ENCODE measurements at regions not wholly inside any gene's neighbourhood (a gene's known extent, or its start where the extent isn't known, plus 50 kb on each side); places are given as distances from the start of the nearest gene placed in this dataset.
"Not testable (repeated sequence)": the region's sequence is repeated elsewhere in the genome, so short reads cannot be mapped to it uniquely, and the experiment has no call there.

DNA sequence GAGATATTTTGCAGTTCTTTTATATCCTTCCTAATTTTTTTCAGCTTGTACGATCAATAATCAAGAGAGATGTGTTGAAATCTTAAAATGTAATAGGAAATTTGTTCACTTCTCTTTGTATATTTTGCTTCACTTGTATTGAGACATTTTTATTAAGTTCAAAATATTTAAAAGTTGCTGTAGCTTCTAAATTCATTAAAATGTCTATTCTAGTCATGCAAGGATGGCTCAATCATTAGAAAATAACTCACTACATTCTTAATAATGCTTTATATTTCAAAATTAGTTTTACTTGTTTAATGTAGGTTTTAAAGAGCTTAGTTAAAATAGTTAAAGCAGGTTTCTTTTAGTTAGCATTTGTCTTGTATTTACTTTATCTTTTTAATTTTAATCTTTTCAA is 308.4 kb downstream of the CYRIA start:
- DNase-seq, result no peak

DNA sequence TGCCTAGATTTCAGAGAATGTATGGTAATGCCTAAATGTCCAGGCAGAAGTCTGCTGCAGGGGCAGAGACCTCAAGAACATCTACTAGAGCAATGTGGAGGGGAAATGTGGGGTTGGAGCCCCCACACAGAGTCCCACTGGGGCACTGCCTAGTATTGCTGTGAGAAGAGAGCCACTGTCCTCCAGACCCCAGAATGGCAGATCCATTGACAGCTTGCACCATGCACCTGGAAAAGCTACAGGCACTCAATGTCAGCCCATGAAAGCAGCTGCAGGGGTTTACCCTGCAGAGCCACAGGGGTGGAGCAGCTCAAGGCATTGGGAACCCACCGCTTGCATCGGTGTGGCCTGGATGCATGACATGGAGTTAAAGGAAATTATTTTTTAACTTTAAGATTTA is 314.1 kb downstream of the CYRIA start:
- no peak for DNase-seq

DNA sequence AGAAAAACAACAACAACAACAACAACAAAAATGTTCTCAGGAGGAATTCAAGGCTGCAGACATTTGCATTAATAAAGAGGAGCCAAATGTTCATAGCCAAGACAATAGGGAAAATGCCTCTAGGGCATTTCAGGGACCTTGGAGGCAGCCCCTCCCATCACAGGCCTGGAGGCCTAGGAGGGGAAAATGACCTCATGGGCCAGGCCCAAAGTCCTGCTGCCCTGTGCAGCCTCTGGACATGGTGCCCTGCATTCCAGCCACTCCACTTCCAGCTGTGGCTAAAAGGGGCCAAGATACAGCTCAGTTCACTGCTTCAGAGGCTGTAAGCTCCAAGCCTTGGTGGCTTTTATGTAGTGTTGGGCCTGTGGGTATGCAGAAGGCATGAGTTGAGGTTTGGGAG is 314.5 kb downstream of the CYRIA start:
- no peak for DNase-seq

DNA sequence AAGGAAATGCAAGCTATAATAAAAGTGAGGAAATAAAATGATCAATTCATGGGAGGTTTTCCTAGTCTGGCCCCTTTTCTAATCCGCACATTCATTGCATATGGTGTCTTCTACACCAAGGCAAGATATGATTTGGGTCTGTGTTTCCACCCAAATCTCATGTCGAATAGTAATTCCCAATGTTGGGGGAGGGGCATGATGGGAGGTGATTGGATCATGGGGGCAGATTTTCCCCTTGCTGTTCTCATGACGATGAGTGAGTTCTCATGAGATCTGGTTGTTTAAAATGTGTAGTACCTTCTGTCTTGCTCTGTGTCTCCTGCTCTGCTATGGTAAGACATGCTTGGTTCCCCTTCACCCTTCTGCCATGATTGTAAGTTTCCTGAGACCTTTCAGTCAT is 315.4 kb downstream of the CYRIA start:
- DNase-seq, result no peak

DNA sequence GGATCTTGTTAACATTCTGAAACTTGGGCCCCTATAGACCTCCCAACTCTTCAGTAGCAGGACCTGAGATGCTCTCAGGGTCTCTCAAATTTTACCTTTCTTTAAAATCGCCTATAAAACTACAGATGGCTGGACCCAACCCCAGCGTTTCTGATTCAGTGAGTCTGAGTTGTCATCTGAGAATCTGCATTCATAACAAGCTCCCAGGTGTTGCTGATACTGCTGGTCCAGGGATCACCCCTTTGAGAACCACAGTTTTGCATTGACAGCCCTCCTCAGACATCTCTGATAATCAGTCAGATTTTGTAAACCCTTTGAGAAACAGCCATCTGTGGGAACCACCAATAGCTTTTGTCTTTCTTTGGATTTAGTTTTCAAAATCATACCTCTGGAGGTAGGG is 315.8 kb downstream of the CYRIA start:
- no peak for DNase-seq

DNA sequence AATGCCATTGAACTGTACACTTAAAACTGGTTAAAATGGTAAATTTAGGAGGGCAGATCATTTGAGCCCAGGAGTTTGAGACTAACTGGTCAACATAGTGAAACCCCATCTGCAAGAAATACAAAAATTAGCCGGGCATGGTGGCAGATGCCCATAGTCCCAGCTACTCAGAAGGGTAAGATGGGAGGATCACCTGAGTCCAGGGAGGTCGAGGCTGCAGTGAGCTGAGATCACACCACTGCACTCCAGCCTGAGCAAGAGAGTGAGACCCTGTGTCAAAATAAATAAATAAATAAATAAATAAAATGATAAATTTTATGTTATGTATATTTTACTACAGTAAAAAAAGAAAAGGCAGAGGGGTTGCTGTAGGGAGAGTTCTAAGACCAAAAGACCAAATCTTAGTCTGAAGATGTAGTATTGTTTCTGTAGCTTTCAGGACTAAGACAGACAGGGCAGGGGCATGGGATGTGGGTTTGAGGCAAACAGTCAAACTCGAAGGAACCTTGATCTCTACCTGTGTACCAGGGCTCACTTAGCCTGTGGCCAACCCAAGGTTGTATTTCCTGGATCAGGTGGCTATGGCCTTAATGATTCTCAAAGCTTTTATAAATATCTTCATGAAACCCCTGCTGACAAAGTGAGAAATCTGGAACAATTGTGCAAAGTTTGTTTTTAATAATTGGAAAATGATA is 316.7 kb downstream of the CYRIA start:
- DNase-seq, result no peak

DNA sequence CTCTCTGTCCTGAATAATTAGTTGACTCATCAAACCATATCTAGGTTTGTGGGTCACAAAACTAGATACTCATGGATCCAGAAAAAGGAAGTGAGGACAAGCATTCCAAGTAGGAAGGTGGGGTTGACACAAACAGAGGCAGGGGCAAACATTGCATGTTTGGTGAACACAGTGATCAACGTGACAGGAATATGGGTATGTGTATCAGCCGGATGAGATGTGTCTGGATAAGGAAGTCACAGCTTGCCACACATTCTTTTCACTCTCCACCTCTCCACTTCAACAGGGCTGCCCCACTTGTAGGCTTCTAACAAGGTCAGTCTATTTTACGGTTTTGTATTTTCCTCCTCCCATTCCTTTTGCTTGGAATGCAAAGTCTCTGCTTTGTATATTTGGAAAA is 319.0 kb downstream of the CYRIA start:
- no peak for DNase-seq

DNA sequence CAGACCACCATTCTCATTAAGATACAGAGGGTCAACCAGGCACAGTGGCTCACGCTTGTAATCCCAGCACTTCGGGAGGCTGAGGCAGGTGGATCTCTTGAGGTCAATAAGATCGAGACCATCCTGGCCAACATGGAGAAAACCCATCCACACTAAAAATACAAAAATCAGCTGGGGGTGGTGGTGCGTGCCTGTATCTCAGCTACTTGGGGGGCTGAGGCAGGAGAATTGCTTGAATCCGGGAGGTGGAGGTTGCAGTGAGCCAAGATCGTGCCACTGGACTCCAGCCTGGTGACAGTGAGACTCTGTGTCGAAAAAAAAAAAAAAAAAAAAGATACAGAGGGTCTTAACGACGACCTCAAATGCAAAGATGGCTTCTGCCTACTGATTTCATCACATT is 320.4 kb downstream of the CYRIA start:
- DNase-seq, result not testable (repeated sequence)

DNA sequence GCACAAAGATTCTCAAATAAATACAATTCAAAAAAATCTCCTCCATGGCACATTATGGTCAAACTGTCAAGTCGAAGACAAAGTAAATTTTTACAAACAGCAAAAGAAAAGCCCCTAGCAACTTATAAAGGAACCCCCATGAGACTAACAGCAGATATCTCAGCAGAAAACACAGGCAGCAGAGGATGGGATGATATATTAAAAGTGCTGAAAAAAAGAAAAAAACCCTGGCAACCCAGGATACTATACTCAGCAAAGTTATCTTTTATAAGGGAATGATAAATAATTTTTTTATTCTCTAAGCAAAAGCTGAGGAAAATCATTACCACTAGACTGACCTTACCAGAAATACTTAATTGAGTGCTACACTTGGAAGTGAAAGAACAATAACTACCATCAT is 326.4 kb downstream of the CYRIA start:
- no peak for DNase-seq

DNA sequence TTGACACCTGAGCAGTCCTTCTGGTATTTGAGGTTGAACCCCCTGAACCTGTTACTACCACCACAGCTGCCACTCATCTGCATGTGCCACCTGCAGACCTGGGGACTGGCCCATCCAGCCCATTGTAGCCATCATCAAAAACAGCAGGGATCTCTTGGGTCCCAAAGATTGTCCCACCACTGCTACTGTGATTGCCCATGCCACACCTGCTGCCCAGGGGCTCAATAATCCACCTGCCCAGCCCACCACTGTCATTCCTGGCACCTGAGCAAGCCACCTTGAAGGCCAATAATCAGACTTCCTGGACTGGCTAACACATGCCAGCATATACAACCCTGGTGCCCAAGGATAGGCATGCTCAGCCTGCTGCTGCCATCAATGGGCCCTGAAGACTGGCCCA is 327.6 kb downstream of the CYRIA start:
- no peak for DNase-seq

DNA sequence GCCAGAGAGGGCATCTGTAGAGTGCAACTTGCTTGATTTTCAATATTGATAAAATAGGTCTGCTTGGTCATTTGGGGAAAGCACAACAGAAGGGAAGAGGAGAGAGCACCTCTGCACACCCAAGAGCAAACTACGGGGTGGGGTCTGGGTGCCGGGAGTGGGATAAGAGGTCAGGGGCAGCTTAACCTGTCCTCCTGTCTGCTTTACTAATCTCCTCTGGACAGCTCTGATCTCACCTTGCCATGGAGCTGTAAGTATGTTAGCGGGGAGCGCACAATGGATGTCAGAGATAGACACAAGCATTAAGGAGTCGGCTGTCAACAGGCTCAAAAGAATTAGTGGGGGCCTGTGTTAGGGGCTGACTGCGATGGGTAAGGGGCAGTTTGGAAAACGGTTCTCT is 328.7 kb downstream of the CYRIA start:
- DNase-seq, result no peak

DNA sequence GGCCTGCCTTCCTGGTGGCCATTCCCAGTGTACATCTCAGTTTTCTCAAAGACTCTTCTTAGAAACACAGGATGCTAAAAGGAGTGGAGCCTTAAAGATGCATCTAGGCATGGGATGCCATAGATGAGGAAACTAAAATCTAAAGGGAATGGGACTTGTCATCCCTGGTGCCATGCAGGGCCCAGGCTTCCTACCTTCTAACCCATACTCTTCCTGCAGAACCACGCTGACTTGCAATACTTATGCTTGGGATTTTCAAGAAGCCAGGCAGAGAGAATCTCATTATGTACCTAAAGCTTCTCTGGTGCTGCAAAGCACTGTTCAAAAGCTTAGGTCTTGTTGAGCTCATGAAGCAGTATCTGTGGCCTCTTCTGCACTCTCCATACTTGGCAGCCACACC is 329.1 kb downstream of the CYRIA start:
- no peak for DNase-seq

DNA sequence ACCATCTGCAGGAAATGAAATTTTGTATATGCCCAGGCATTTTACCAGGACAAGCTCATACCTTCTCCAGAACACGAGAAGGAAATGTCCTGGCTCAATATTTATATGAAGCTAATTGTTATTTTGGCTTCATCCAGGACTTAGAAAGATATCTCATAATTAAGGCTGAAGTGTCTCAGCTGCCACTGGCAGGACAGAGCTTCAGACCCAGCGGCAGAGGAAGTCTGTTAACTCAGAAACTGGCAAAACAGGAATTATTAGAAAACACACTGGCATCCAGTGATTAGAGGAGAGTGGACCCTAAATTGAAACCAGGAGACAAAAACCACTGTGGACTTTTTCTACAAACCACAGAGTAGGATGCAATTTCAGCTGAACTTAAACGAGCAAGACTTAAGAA is 329.7 kb downstream of the CYRIA start:
- no peak for DNase-seq

DNA sequence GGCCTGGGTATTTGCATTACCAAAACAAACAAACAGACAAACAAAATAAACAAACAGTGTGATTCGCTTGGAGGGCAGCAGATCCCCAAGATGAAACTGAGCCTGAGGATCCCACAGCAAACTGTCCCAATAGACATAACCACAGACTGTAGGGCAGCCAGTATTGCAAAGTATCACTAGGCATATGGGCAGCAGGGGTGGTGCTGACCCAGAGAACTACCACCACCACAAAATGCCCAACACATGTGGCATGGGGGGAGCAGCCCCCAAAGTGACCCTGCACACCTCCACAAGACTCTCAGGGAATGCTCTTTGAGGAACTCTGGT is 330.1 kb downstream of the CYRIA start:
- DNase-seq, result no peak

DNA sequence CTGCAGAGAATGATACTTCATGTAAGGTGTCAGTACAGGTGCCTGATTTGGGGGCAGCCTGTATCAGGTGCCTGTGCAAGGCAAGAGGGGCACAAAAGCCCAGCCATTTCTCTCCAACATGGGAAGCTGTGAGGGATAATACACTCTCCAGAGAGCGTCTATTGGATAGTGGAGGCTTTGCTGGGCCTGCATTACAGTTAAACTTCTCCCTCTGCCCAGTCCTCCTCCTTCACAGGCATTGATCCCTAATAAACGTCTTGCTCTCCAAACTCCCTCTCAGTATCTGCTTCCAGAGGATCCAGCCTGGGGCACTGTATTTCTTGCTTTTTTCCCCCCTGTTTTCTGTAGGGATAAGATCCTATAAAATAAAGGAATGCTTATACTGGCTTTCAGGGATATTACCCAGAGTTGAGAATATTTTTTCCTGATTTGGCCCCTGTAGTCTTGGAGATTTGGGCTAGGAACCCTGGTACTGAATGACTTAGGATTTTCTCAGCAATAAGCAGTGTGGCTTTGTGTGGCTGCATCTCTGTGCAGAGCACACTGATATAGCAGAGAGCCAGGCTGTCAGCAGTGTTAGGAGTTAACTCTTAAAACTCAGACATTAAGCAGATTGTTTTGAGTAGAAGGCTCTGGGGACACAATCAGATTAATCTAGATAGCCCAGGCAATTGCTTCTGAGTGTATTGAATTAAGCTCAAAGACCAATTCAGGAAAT is 330.6 kb downstream of the CYRIA start:
- no peak for DNase-seq

DNA sequence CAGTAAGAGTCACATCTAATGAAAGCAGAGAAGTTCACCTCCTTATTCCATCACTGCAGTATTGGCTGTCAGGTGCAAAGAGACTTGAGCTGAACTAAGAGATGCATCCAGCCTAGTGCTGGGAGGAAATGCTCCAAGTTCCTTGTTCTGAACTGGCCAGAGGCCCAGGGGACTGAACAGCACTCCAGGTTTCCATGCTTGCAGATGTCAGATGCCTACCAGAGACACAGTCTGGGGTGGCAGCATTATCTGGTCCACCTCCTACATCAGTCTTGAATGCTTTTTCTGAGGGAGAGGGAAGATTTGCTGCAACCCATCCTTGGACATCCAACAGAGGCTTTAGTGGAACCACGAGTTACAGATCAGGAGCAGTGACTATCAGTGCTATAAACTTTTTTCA is 331.3 kb downstream of the CYRIA start:
- no peak for DNase-seq

DNA sequence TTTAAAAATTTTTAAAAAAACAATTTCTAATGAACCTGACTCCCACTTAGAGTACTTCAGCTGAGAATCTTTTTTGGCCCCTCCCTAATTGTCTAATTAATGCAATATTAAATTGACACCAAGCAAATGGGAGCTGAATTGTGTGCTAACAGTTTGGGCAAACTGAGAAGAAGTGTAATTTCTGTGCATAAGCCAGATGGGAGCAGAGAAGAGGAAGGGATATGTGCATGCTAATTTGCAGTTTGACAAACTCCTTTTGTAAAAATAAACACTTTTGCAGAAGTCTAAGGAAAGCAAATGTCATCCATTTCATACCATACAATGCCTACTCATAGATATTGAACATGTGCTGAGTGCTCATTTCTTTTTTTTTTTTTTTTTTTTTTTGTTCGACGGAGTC is 332.0 kb downstream of the CYRIA start:
- no peak for DNase-seq

DNA sequence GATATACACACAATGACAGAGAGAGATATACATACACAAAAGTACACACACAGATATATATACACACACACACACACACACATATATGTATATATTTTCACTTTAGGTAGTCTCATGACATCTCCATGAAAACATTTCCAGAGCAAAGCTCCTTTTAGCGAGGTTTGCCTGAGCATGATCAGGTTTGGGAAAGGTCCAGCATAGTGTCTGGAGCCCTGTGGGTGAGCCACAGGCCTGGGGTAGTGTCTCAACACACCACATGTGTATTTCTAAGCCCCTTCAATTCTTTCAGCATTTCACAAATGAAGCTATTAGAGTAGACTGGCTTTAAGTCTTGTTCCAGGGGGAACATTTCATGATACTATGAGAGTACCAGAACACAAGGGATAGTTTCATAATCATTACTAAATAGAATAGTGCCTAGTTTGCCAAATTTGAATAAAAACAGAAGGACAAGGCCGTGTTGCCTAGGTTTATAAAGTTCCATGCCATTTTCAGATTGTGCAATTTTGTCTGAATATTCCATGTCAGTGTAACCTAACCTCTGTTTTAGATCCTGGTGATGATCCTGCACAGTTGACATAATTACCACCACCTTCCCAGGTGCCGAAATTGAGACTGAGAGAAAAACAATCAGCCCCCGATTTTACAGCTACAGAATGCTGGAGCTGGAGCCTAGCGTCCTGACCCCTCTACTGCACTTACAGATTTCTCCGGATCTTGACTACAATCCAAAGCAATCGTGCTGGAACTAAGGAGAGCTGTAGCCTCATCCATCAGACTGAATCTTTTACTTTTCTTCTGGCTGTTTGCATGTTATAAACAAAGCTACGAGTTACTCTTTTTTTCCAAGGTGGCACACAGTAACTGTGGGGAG is 332.7 kb downstream of the CYRIA start:
- no peak for DNase-seq

DNA sequence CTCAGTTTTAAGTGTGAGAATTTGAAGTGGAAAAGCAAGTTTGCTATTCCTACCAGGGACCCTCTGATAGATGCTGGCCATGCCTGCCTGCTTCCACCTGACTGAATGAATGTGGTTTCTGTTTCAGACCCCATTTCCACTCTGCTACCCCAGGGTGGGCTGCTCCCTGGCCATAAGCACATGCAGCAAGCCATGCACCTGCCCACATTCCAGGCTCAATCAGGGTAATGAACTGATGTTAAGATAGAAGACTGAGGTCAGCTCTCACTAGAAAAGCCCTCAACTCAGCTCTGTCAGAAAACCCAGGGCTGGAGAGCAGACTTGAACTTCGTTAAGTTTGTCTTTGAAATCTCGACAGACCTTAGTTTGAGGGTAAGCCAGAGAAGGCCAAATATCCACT is 333.9 kb downstream of the CYRIA start:
- DNase-seq, result no peak

DNA sequence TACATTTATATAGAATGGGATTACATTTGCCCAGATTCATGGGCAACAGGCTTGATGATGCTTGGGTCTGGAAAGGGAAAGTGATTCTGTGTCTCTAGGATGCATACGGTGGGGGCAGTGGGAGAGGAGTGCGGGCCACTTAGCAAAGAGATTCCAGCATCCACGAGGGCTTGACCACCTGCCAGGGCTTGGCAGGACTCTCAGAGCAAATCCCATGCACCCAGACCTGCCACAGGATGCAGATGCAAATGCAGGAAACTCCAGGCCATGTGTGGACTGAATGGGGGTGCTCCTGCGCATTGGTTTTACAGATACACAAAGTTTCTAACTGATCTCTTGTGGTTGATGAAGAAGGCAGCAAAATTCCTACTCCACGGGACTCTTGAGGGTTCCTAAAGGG is 334.7 kb downstream of the CYRIA start:
- no peak for DNase-seq

DNA sequence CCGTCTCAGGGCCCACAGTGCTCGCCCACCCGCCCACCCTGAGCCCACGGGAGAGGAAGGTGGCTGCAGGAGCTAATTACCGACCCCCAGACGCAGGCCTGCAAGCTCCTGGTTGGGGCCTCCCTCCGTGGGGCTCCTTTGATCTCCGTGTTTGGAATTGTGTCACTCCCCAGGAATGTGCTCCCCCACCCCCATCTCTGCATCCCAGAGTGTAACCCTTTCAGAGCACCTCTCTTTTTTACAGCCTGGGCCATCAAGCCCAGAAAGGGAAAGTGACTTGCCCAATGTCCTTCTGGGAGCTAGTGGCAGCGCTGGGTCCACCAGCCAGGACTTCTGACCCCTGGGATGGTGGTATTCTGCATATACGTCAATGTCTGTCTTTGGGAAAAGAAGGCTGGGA is 335.1 kb downstream of the CYRIA start:
- no peak for DNase-seq

DNA sequence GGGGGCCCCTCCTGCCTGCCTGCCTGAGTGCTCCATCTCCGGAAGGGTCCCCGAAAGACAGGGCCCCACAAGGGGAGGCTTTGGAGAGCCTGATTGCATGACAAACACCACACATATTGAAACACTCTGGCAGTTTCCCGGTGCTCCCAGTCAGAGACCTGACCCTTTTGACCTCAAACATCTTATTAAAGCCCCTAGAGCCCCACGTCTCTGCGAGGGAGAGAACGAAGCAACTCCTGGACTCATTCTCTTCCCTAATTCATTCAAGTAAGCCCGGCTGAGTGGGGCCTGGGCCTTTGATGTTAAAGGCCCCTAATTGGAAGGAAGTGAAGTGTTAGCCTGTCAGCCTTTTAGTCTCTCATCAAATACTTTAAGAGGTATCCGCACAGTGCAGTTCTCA is 335.6 kb downstream of the CYRIA start:
- DNase-seq, result no peak

DNA sequence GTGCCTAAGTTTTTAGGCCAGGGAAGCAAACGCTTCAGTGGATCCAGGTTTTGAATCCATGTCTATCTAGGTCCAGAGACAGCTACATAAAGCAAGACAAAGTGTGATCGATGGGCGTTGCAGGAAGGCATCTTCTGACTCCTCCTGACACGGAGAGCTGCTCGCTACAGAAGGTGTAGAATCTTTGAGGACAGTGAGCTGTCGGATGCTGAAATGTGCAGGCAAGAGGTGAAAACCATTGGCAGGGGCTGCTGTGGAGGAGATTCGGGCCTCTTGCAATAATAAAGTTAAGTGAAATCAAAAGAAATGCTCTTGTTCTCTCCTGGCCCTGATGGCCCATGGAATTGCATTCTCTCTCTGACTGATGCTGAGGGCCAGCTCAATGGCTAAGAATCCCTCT is 336.2 kb downstream of the CYRIA start:
- DNase-seq, result no peak

DNA sequence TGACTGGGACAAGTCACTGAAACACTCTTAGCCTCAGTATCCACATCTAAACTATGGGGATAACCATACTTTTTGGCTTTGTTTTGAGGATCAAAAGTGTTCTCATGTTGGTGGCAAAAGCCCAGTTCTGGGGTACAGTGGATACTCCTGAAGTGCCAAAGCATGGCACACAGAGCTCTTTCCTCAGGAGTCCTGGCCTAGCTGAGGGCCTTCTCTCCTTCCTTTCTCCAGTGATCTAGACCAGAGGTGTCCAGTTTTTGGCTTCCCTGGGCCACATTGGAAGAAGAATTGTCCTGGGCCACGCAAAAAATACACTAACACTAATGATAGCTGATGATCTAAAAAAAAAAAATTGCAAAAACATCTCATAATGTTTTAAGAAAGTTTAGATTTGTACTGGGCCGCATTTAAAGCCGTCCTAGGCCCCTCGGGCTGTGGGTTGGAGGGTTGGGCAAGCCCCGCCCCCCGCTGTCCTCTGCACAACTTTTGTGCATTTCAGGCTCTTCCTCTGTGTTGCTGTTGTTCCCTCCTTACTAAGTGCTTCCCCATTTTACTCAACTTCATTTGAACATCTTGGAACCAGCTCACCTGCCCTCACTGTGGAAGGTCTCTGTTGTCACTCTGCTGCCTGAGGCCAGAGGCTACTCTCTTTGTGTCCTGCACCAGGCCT is 337.0 kb downstream of the CYRIA start:
- no peak for DNase-seq
